Peyer's patch (tissue), 4 donors: ENCODE measurements at regions not wholly inside any gene's neighbourhood (a gene's known extent, or its start where the extent isn't known, plus 50 kb on each side); places are given as distances from the start of the nearest gene placed in this dataset.

Experiments
- POLR2A ChIP-seq, 2 donors: fragments of 450-650 bp; IDR thresholded peaks; one replicate each; pipeline ENCODE4 v1.5.1; 2017; ENCODE audit warnings: antibody characterized with exemption in 2 of 2, mild to moderate bottlenecking in 2 of 2, moderate library complexity in 2 of 2
- TF ChIP-seq, protein P1 (sequence below), 6 experiments: fragments of 450-650 bp in 4 of 6; fragments of 200-600 bp in 2 of 6; sonication (generic) in 1 of 6; IDR thresholded peaks; one replicate each; pipeline ENCODE4 v1.5.1; 2017 to 2019; ENCODE audit warnings: antibody characterized with exemption in 6 of 6, mild to moderate bottlenecking in 3 of 6, moderate library complexity in 1 of 6

GRCh38 chr6:74931558-74931957, 274.3 kb downstream of the COL12A1 start:
- TF ChIP-seq, protein P1, sequence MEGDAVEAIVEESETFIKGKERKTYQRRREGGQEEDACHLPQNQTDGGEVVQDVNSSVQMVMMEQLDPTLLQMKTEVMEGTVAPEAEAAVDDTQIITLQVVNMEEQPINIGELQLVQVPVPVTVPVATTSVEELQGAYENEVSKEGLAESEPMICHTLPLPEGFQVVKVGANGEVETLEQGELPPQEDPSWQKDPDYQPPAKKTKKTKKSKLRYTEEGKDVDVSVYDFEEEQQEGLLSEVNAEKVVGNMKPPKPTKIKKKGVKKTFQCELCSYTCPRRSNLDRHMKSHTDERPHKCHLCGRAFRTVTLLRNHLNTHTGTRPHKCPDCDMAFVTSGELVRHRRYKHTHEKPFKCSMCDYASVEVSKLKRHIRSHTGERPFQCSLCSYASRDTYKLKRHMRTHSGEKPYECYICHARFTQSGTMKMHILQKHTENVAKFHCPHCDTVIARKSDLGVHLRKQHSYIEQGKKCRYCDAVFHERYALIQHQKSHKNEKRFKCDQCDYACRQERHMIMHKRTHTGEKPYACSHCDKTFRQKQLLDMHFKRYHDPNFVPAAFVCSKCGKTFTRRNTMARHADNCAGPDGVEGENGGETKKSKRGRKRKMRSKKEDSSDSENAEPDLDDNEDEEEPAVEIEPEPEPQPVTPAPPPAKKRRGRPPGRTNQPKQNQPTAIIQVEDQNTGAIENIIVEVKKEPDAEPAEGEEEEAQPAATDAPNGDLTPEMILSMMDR (IDR thresholded peaks at IDR 0.05), result no peak
- no peak for TF ChIP-seq POLR2A (IDR thresholded peaks at IDR 0.05)
